ENCODE measurements at regions not wholly inside any gene's neighbourhood (a gene's known extent, or its start where the extent isn't known, plus 50 kb on each side); places are given as distances from the start of the nearest gene placed in this dataset.

- H3K4me2 ChIP-seq = no peak overlapping the region
- no peaks in the 10 kb centered on the region for H3K27me3 ChIP-seq (ENCODE audit: insufficient read depth)
- Mint-ChIP-seq H3K27ac (no peak overlapping the region), H3K27me3 (ENCODE audit: insufficient read depth, low read depth, poor library complexity) (peaks cover 6% of the 10 kb centered on the region), H3K4me1 (no peaks in the 10 kb centered on the region), H3K9me3 (peaks cover 12% of the 10 kb centered on the region), H3K4me3 (no peak overlapping the region), H3K36me3 (ENCODE audit: low read depth) (peaks cover 15% of the 10 kb centered on the region; the same call in 2 of the 3 replicates)
- TF ChIP-seq JUNB (IDR thresholded peaks at IDR 0.05; ENCODE audit: unreplicated experiment) = no peak
- TF ChIP-seq STAT1 (IDR thresholded peaks at IDR 0.05; ENCODE audit: unreplicated experiment) = no peak
- no peak for TF ChIP-seq REST (IDR thresholded peaks at IDR 0.05; ENCODE audit: unreplicated experiment)
- TF ChIP-seq NANOG (IDR thresholded peaks at IDR 0.05; ENCODE audit: borderline replicate concordance) = no peak
- no peak for TF ChIP-seq ZNF114 (CRISPR knock-in tag; IDR thresholded peaks at IDR 0.05)
- no peak for TF ChIP-seq CREB1 (CRISPR knock-in tag; IDR thresholded peaks at IDR 0.05; ENCODE audit: low read depth)
- no peak for TF ChIP-seq CTCF (conservative IDR thresholded peaks at IDR 0.05; ENCODE audit: low read depth in 2 of 2)
- no peak for TF ChIP-seq EZH2 (IDR thresholded peaks at IDR 0.05; ENCODE audit: low read depth, unreplicated experiment)
- no peak for TF ChIP-seq EZH2phosphoT487 (IDR thresholded peaks at IDR 0.05; ENCODE audit: unreplicated experiment)
- TF ChIP-seq ZNF462 (CRISPR knock-in tag; IDR thresholded peaks at IDR 0.05) = no peak
- no peak for TF ChIP-seq ETS1 (IDR thresholded peaks at IDR 0.05)
- TF ChIP-seq POLR2AphosphoS5 (IDR thresholded peaks at IDR 0.05; ENCODE audit: low read depth) = no peak
- TF ChIP-seq ZNF331 (CRISPR knock-in tag; IDR thresholded peaks at IDR 0.05; ENCODE audit: low read depth) = no peak
- no peaks in the 10 kb centered on the region for H3F3A ChIP-seq (replicated peaks; ENCODE audit: low read depth)
- H3K4me3 ChIP-seq = no peak overlapping the region
- no peak overlapping the region for H3K27ac ChIP-seq (ENCODE audit: low read depth)
- no peaks in the 10 kb centered on the region for H3K79me2 ChIP-seq (replicated peaks; ENCODE audit: insufficient read depth)
- H3K9me2 ChIP-seq (ENCODE audit: insufficient read depth) = no peaks in the 10 kb centered on the region
- H3K4me1 ChIP-seq (ENCODE audit: insufficient read depth) = no peaks in the 10 kb centered on the region
- no peak for ATAC-seq
- DNase-seq (ENCODE audit: low spot score) = no peak
- H2AFZ ChIP-seq = no peak overlapping the region
- no peaks in the 10 kb centered on the region for H4K20me1 ChIP-seq (replicated peaks; ENCODE audit: insufficient read depth)
- no peaks in the 10 kb centered on the region for H3K36me3 ChIP-seq (ENCODE audit: insufficient read depth)
Measured at GRCh38 chrX:9260603-9261002, 204.3 kb upstream of the TBL1X start.

Data from GM23338 (cell line).